ENCODE measurements at regions not wholly inside any gene's neighbourhood (a gene's known extent, or its start where the extent isn't known, plus 50 kb on each side); places are given as distances from the start of the nearest gene placed in this dataset.

DNA sequence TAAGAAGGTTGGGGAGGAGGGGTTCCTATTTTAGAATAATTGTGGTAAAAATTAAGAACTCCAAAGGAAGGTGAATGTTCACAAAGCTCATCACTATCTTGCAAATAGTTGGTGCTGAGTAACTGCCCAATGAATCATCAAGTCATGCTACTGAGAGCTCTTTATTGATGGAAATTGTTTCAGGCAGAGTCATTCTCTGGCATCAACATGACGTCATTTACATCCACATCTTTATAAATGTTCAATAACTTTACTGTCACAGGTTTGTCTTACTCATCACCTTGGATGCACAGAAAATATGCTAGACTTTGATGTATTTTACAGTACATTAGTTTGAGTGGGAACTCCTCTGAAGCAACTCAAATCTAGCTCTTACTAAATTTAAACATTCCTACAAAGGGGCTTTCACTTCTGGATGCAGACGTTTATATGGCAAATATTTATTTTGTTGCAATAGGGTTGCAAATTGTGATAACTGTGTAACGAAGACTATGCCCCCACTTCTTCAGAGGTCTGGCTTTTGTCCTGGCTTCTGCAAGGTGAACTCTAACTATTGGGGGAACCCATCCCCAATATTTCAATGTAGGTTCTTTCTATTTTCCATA, 273.7 kb upstream of the AJAP1 start:
- DNase-seq (ENCODE audit: low spot score): no peak

- DNase-seq (ENCODE audit: low spot score): no peak
Observed at GRCh38 chr1:4393191-4393590, 261.2 kb upstream of the AJAP1 start.

DNA sequence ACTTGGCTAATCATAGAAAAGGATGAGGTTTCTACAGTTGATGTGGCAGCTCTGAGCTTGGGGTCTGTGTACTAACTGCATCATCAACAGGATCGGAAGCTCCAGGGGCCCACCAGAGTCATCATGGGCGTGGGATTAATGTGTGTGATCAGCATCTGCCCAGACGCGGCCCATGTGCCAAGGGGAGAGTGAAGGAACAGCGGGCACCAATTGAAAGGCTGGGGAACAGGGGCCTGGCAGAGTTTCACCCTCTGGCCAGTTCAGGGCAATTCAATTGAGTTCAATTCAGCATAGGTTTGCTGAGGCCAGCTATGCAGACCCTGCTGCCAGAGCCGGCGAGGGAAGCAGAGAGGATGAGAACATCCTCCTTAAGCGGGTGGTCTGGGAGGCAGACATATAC, 260.0 kb upstream of the AJAP1 start:
- no peak for DNase-seq (ENCODE audit: low spot score)

GRCh38 chr1:4395158-4395557, 259.3 kb upstream of the AJAP1 start:
- no peak for DNase-seq (ENCODE audit: low spot score)

GRCh38 chr1:4395676-4396075, 258.7 kb upstream of the AJAP1 start:
- no peak for DNase-seq (ENCODE audit: low spot score)

GRCh38 chr1:4396551-4396950, 257.9 kb upstream of the AJAP1 start:
- DNase-seq (ENCODE audit: low spot score): no peak

DNA sequence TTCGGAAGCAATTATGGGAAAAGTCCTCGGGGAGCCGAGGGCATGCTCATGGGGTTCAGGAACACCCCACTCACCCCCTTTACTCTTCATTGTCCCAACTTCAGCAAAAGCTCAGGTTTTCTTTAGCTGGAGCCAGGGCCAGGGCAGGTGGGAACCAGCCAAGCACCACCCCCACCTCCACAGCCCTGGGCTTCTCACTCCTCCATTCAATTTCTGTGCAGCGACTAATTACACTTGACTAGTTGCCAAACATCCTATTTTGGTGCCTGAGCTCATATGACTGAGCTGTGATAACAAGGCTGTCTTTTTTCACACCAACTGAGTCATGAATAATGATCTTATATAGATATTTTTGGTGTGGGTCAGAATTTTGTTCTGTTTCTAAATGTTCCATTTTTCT, 257.2 kb upstream of the AJAP1 start:
- no peak for DNase-seq (ENCODE audit: low spot score)

DNA sequence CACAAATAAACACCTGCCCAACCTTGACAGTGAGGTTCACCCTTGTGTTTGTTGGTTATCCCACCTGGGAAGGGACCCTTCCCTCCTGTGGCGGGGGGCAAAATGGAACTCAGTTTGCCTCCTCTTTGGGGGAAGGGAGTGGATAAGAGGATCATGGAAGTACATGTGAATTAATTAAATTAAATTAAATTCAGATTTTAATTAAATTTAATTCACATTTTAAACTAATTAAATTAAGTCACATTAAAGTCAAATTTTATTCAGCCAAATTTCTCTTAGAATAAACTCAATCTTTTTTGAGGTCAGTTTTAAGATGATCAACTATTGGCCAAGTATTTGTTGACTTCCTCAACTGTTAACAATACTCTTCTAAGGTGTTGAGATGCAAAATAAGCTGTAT, 252.4 kb upstream of the AJAP1 start:
- no peak for DNase-seq (ENCODE audit: low spot score)

DNA sequence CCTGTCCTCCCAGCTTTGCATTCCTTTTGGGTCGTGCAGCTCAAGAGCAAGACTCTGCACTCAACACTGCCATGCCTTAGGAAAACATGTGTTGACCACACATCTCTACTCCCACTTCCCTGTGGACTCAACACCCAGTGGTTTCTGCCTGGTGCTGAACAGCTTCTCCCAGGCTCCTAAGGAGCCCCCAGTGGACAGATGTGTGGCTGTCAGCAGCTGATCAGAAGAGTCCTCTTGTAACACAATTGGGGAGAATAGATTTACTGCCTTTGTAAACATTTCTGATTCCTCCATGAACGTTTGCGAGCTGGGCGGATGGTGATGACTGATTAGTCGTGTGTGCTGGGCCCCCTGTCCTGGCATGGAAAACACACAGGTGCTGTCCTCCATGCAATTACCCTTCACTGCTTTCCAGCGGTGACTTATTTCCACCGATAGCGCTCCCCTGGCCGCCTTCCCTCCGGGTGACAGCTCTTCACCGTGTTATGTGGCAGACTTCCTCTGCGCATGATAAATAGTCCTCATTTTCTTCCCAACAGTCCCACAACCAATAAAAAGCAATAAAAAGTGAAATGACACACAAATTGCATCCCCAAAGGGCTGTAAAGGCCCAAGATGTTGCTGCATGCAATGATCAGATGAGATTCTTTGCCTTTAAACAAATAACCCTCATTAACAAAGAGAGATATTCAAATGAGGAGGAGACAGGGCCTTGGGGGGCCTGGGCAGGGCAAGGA, 249.4 kb upstream of the AJAP1 start:
- DNase-seq (ENCODE audit: low spot score): no peak

DNA sequence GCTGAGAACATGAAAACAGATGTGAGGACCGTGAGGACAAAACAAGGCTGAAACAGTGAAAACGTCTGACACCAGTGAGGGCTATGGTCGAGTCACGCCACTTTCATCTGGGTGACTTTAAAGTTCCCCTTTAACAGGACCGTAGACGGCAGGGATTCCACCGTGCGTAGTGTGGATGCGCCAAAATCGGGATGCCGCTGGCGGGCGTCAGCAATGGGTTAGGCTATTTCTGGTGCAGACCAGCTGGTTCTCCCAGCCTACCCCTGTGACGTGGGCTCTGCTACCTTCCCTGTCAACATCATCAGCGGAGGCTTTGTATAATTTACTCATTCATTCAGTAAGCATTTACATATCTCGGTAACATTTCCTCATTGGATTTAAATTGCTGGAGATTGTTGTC, 246.6 kb upstream of the AJAP1 start:
- DNase-seq (ENCODE audit: low spot score): no peak

GRCh38 chr1:4408380-4408779, 246.0 kb upstream of the AJAP1 start:
- DNase-seq (ENCODE audit: low spot score): no peak

DNA sequence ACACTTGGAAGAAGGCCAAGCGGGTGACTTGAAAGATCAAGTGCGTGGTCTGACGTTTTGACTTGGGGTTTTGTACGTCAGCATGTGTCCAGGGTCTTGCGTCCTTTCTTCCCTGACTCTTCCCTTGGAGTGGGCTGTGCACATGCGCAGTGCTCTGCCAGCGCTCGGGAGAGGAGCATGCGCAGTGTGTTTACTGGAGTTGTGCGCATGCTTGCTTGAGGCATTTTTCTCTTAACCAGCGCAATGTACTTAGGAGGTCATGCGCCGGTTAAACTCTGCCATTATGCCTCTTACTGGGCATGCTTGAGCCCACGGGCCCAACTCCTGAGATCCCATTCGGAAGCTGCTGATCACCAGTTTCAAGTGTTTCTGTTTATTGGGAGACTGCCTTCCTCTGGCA, 242.5 kb upstream of the AJAP1 start:
- no peak for DNase-seq (ENCODE audit: low spot score)

GRCh38 chr1:4415476-4415875, 238.9 kb upstream of the AJAP1 start:
- DNase-seq (ENCODE audit: low spot score): no peak

DNA sequence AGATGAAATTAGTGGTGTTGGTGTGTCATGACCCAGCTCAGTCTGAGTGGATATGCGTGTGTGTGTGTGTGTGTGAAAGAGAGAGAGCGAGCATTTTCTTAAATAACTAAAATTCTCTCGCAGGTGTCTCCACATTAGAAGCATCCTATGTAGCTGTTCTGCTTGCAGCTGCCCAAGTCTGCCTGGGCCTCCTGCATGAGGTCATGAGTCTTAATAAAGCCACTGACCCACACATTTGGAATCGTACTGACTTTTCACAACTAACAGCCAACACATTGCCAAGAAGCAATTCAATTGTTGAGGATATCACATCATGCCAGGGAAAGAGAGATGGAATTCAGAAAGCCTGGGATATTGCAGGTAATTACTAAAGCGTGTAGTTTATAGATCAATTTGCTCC, 238.2 kb upstream of the AJAP1 start:
- DNase-seq (ENCODE audit: low spot score): no peak

DNA sequence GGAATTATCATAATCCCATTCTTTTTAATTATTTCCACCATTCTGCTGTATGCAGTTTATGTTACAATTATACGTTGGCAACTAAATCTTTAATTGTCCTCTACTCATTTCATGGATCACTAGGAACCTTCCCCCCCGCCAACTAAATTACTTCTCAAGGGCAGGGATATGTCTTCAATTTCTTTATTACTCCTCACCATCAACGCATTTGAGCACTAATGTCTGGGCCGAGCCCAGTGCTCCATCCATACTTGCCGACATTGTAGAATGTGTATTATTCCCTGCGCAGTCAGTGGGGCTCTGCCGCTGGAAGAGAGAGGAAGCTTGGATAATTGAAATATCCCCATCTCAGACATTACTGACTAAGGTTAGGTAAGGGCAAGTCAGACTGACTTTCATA, 236.4 kb upstream of the AJAP1 start:
- no peak for DNase-seq (ENCODE audit: low spot score)

GRCh38 chr1:4421986-4422385, 232.4 kb upstream of the AJAP1 start:
- DNase-seq (ENCODE audit: low spot score): no peak

DNA sequence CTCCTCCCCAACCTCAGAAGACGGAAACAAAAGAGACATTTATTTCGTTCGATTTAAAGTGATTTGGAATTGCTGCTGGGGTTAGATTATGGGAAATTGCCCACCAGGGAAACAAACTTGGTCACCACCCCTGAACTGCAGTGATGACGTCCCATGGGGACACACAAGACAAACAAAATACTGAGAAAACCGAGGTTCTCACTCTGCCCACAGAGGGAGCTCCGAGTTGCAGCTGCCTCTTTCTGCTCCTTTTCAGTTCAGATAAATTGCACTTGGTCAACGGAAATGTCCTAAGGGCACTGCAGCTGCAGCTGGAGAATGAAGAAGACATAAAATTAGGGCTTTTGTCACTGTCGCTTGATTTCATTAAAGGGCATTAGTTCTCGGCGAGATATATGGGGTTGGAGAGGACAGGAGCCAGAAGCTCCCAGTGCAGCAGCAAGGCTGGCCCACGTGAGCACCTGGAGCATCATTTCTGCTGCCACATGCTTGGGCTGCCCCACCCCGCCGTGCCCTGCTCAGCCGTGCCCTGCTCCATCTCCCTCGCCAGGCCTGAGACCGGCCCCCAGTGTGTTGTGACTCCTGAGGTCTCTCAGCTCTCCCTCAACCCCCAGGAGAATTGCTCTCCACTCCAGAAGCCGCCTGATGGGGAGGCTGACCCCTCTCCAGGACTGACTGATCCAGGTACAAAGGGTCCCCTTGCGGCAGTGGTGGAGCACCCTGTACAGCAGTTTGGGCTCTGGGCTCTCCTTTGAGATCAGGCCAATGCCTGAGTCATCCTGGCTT, 231.7 kb upstream of the AJAP1 start:
- DNase-seq (ENCODE audit: low spot score): no peak

GRCh38 chr1:4424254-4424653, 230.2 kb upstream of the AJAP1 start:
- no peak for DNase-seq (ENCODE audit: low spot score)

- no peak for DNase-seq (ENCODE audit: low spot score)
Observed at GRCh38 chr1:4424766-4425165, 229.6 kb upstream of the AJAP1 start.

DNA sequence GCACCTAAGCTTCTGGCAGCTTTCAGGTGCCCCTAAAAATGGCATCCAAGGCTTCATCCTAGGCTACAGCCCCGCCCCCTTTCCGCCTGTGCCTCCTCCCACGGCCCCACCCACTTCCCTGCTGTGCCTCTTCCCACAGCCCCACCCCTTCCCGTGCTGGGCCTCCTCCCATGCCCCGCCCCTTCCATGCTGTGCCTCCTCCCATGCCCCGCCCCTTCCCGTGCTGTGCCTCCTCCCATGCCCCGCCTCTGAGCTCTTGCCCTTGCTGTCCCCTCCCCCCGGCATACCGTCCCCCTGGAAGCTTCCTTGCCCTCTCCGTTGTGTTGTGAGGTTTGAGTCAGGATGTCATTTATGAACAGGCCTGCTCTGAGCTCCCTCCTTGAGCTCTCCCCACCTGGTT, 228.5 kb upstream of the AJAP1 start:
- no peak for DNase-seq (ENCODE audit: low spot score)

GRCh38 chr1:4428711-4429110, 225.7 kb upstream of the AJAP1 start:
- DNase-seq (ENCODE audit: low spot score): no peak

- no peak for DNase-seq (ENCODE audit: low spot score)
Observed at GRCh38 chr1:4430406-4431365, 223.7 kb upstream of the AJAP1 start.

Data from HuH-7 (cell line).